GM19351 (cell line): ENCODE measurements at regions not wholly inside any gene's neighbourhood (a gene's known extent, or its start where the extent isn't known, plus 50 kb on each side); places are given as distances from the start of the nearest gene placed in this dataset.

Experiments
- ATAC-seq: cut with Tn5 transposase; IDR thresholded peaks from one replicate; pipeline ENCODE4 v1.9.1; 2021; ENCODE audit warnings: mild to moderate bottlenecking, moderate library complexity; ENCODE audit not compliant: unreplicated experiment

- no peak for ATAC-seq
Measured at GRCh38 chr4:82038936-82039335, 334.9 kb downstream of the HNRNPD start.

- no peak for ATAC-seq
Measured at GRCh38 chr4:82036181-82036580, 337.6 kb downstream of the HNRNPD start.

- ATAC-seq, result no peak
Measured at GRCh38 chr4:82034878-82035277, 338.9 kb downstream of the HNRNPD start.

- ATAC-seq, result no peak
Measured at GRCh38 chr4:82033862-82034261, 339.9 kb downstream of the HNRNPD start.

- ATAC-seq, result no peak
Measured at GRCh38 chr4:82031376-82031927, 342.3 kb downstream of the HNRNPD start.

GRCh38 chr4:82017680-82018079 lies 356.1 kb downstream of the HNRNPD start:
- ATAC-seq, result no peak

- no peak for ATAC-seq
Measured at GRCh38 chr4:82005158-82005557, 368.6 kb downstream of the HNRNPD start.

GRCh38 chr4:81997313-81997712 lies 376.5 kb downstream of the HNRNPD start:
- no peak for ATAC-seq

- no peak for ATAC-seq
Measured at GRCh38 chr4:81990898-81991297, 382.9 kb downstream of the HNRNPD start.

- no peak for ATAC-seq
Measured at GRCh38 chr4:81990211-81990610, 383.6 kb downstream of the HNRNPD start.

GRCh38 chr4:81989202-81989601 lies 384.6 kb downstream of the HNRNPD start:
- ATAC-seq, result no peak

GRCh38 chr4:81988178-81988577 lies 385.6 kb downstream of the HNRNPD start:
- no peak for ATAC-seq

- no peak for ATAC-seq
Measured at GRCh38 chr4:81984746-81985145, 389.0 kb downstream of the HNRNPD start.

- no peak for ATAC-seq
Measured at GRCh38 chr4:81982846-81983540, 390.8 kb downstream of the HNRNPD start.

- ATAC-seq, result no peak
Measured at GRCh38 chr4:81981218-81981617, 392.6 kb downstream of the HNRNPD start.

- ATAC-seq, result no peak
Measured at GRCh38 chr4:81974523-81974922, 399.3 kb downstream of the HNRNPD start.

GRCh38 chr4:81971637-81972381 lies 402.0 kb downstream of the HNRNPD start:
- ATAC-seq, result no peak

- no peak for ATAC-seq
Measured at GRCh38 chr4:81971061-81971460, 402.7 kb downstream of the HNRNPD start.

GRCh38 chr4:81970454-81970853 lies 403.3 kb downstream of the HNRNPD start:
- no peak for ATAC-seq

GRCh38 chr4:81966676-81967075 lies 407.1 kb downstream of the HNRNPD start:
- no peak for ATAC-seq

GRCh38 chr4:81965911-81966310 lies 407.9 kb downstream of the HNRNPD start:
- ATAC-seq, result no peak

GRCh38 chr4:81965454-81965853 lies 408.3 kb downstream of the HNRNPD start:
- no peak for ATAC-seq
